ENCODE measurements at regions not wholly inside any gene's neighbourhood (a gene's known extent, or its start where the extent isn't known, plus 50 kb on each side); places are given as distances from the start of the nearest gene placed in this dataset.

GRCh38 chr1:48099072-48099773 lies 102.0 kb upstream of the TRABD2B start:
- TF ChIP-seq CTCF (conservative IDR thresholded peaks at IDR 0.05; ENCODE audit: low read depth, low read length) (no peak), EZH2phosphoT487 (IDR thresholded peaks at IDR 0.05; ENCODE audit: borderline replicate concordance, low read length) (no peak), EZH2 (IDR thresholded peaks at IDR 0.05; ENCODE audit: low read length, unreplicated experiment) (no peak)
